Common myeloid progenitor, CD34-positive (primary cell): ENCODE measurements at regions not wholly inside any gene's neighbourhood (a gene's known extent, or its start where the extent isn't known, plus 50 kb on each side); places are given as distances from the start of the nearest gene placed in this dataset.

Experiments used
- CTCF ChIA-PET: fragments of 350-600 bp; sonication (Branson Sonifier 250); formaldehyde crosslinking; loops from one replicate; lab custom pipeline; 2021; ENCODE audit warnings: antibody characterized with exemption; lab: Charles Lee
- POLR2A ChIA-PET: fragments of 350-600 bp; sonication (Branson Sonifier 250); formaldehyde crosslinking; loops from one replicate; lab custom pipeline; 2021; ENCODE audit warnings: antibody characterized with exemption; lab: Charles Lee
- DNase-seq, 3 donors: peaks; one replicate each; pipeline versions ENCODE4 v3.0.0 to v3.0.0-alpha.2; 2013
- H3K27ac ChIP-seq, 2 experiments: 1 replicate in 1 of 2; 2 replicates in 1 of 2; pipeline ENCODE4 v1.7.0; 2013; ENCODE audit warnings: inconsistent platforms in 2 of 2, low read length in 2 of 2, mild to moderate bottlenecking in 2 of 2, low read depth in 1 of 2, moderate library complexity in 1 of 2; ENCODE audit not compliant: severe bottlenecking in 2 of 2, insufficient read depth in 1 of 2, poor library complexity in 1 of 2
- H3K27me3 ChIP-seq, 5 experiments: replicated peaks in 2 of 5; 1 replicate in 3 of 5; 2 replicates in 2 of 5; pipeline versions ENCODE4 v1.6.1 to v1.7.0; 2013; ENCODE audit warnings: low read length in 4 of 5, mild to moderate bottlenecking in 2 of 5, moderate library complexity in 2 of 5, inconsistent platforms in 1 of 5; ENCODE audit not compliant: insufficient read depth in 5 of 5, control insufficient read depth in 4 of 5
- H3K36me3 ChIP-seq, 4 experiments: 1 replicate in 2 of 4; 2 replicates in 2 of 4; pipeline versions ENCODE4 v1.6.1 to v1.7.0; 2013; ENCODE audit warnings: low read length in 3 of 4, control low read depth in 1 of 4, mild to moderate bottlenecking in 1 of 4; ENCODE audit not compliant: control insufficient read depth in 4 of 4, insufficient read depth in 4 of 4
- H3K4me1 ChIP-seq, 4 experiments: 1 replicate in 3 of 4; 2 replicates in 1 of 4; pipeline versions ENCODE4 v1.6.1 to v1.7.1; 2013; ENCODE audit warnings: low read length in 3 of 4, mild to moderate bottlenecking in 3 of 4, control low read depth in 1 of 4, inconsistent platforms in 1 of 4, moderate library complexity in 1 of 4; ENCODE audit not compliant: control insufficient read depth in 4 of 4, insufficient read depth in 4 of 4; ENCODE audit errors: control extremely low read depth in 1 of 4
- H3K4me3 ChIP-seq, 7 experiments: 1 replicate in 4 of 7; 2 replicates in 3 of 7; pipeline versions ENCODE4 v1.5.1 to v1.7.0; 2013; ENCODE audit warnings: mild to moderate bottlenecking in 7 of 7, low read length in 6 of 7, moderate library complexity in 6 of 7, inconsistent platforms in 2 of 7, low read depth in 2 of 7, control low read depth in 1 of 7; ENCODE audit not compliant: insufficient read depth in 4 of 7, control insufficient read depth in 1 of 7; ENCODE audit errors: extremely low read depth in 1 of 7
- H3K9me3 ChIP-seq, 5 experiments: 1 replicate in 4 of 5; 2 replicates in 1 of 5; pipeline versions ENCODE4 v1.6.1 to v1.7.1; 2013; ENCODE audit warnings: low read length in 4 of 5, mild to moderate bottlenecking in 2 of 5, inconsistent platforms in 1 of 5, low read depth in 1 of 5, moderate library complexity in 1 of 5; ENCODE audit not compliant: control insufficient read depth in 4 of 5, insufficient read depth in 2 of 5; ENCODE audit errors: control extremely low read depth in 1 of 5
- WGBS: methylation state at CpG from one replicate; pipeline ENCODE4 v1.1.5; 2013; ENCODE audit not compliant: insufficient coverage; 5-methylcytosine and 5-hydroxymethylcytosine counted together

- Histone ChIP-seq H3K27me3 (peaks cover 0 to 2% (median 0%) of the 10 kb centered on the region in 5 experiments), H3K4me3 (no peak overlapping the region), H3K9me3 (no peaks in the 10 kb centered on the region), H3K36me3 (no peaks in the 10 kb centered on the region), H3K27ac (no peak overlapping the region), H3K4me1 (no peaks in the 10 kb centered on the region)
- POLR2A ChIA-PET: no interaction called here
- WGBS: 80% methylated on average over 2 of the region's 3 CpGs
- DNase-seq: no peak
- CTCF ChIA-PET: no interaction called here
Measured at GRCh38 chr13:107003911-107004310, 436.0 kb upstream of the ARGLU1 start.

GRCh38 chr13:106998664-106999063 is 430.7 kb upstream of the ARGLU1 start:
- Histone ChIP-seq H3K4me3 (no peak overlapping the region), H3K36me3 (no peaks in the 10 kb centered on the region), H3K4me1 (no peaks in the 10 kb centered on the region), H3K9me3 (no peaks in the 10 kb centered on the region), H3K27ac (no peak overlapping the region), H3K27me3 (no peaks in the 10 kb centered on the region)
- ChIA-PET CTCF (no interaction called here), POLR2A (no interaction called here)
- no peak for DNase-seq
- WGBS: 88% methylated on average over 4 of the region's 5 CpGs

- POLR2A ChIA-PET: no interaction called here
Measured at GRCh38 chr13:106997696-106998095, 429.8 kb upstream of the ARGLU1 start.

GRCh38 chr13:106996867-106997618 is 429.1 kb upstream of the ARGLU1 start:
- no peaks in the 10 kb centered on the region for H3K4me1 ChIP-seq
- H3K4me3 ChIP-seq: no peak overlapping the region
- ChIA-PET POLR2A (no interaction called here), CTCF (no interaction called here)
- DNase-seq: no peak
- no peaks in the 10 kb centered on the region for H3K36me3 ChIP-seq
- no peaks in the 10 kb centered on the region for H3K27me3 ChIP-seq
- no peaks in the 10 kb centered on the region for H3K9me3 ChIP-seq
- 100% methylated on average over 2 of the region's 2 CpGs for WGBS
- no peak overlapping the region for H3K27ac ChIP-seq

More at GRCh38 chr13:106997696-106998095, 429.8 kb upstream of the ARGLU1 start:
- CTCF ChIA-PET: no interaction called here
- no peaks in the 10 kb centered on the region for H3K27me3 ChIP-seq
- WGBS: no CpG with 5 or more reads among the region's 4 CpGs
- no peaks in the 10 kb centered on the region for H3K4me1 ChIP-seq
- DNase-seq: no peak
- no peak overlapping the region for H3K27ac ChIP-seq
- no peaks in the 10 kb centered on the region for H3K9me3 ChIP-seq
- no peak overlapping the region for H3K4me3 ChIP-seq
- no peaks in the 10 kb centered on the region for H3K36me3 ChIP-seq

GRCh38 chr13:106990594-106990993 is 422.7 kb upstream of the ARGLU1 start:
- CTCF ChIA-PET: no interaction called here
- H3K27me3 ChIP-seq: no peaks in the 10 kb centered on the region
- H3K4me1 ChIP-seq: no peaks in the 10 kb centered on the region
- no CpG with 5 or more reads among the region's 1 CpG for WGBS
- H3K36me3 ChIP-seq: no peaks in the 10 kb centered on the region
- H3K27ac ChIP-seq: no peak overlapping the region
- DNase-seq: no peak
- H3K9me3 ChIP-seq: no peaks in the 10 kb centered on the region
- no peak overlapping the region for H3K4me3 ChIP-seq
- POLR2A ChIA-PET: no interaction called here

- CTCF ChIA-PET: no interaction called here
- DNase-seq: no peak
- Histone ChIP-seq H3K27ac (no peak overlapping the region), H3K4me1 (no peaks in the 10 kb centered on the region), H3K36me3 (no peaks in the 10 kb centered on the region), H3K4me3 (no peak overlapping the region), H3K27me3 (no peaks in the 10 kb centered on the region), H3K9me3 (no peaks in the 10 kb centered on the region)
- POLR2A ChIA-PET: no interaction called here
- 74% methylated on average over 3 of the region's 3 CpGs for WGBS
Measured at GRCh38 chr13:106989876-106990275, 421.9 kb upstream of the ARGLU1 start.

- no peak overlapping the region for H3K27ac ChIP-seq
- no peak overlapping the region for H3K4me3 ChIP-seq
- WGBS: 89% methylated on average over 4 of the region's 5 CpGs
- no peaks in the 10 kb centered on the region for H3K27me3 ChIP-seq
- ChIA-PET POLR2A (no interaction called here), CTCF (interaction anchor here (1.6 kb wide), 1 partner anchor 9 kb away, joined by 4 read pairs; no protein-coding TSS in a partner anchor)
- no peaks in the 10 kb centered on the region for H3K36me3 ChIP-seq
- H3K9me3 ChIP-seq: no peaks in the 10 kb centered on the region
- no peak for DNase-seq
- no peaks in the 10 kb centered on the region for H3K4me1 ChIP-seq
Measured at GRCh38 chr13:106987427-106987785, 419.5 kb upstream of the ARGLU1 start.
